ENCODE measurements at regions not wholly inside any gene's neighbourhood (a gene's known extent, or its start where the extent isn't known, plus 50 kb on each side); places are given as distances from the start of the nearest gene placed in this dataset.

- TF ChIP-seq POLR2AphosphoS5 (IDR thresholded peaks at IDR 0.05; ENCODE audit: low read length) (no peak), EZH2 (IDR thresholded peaks at IDR 0.05; ENCODE audit: borderline replicate concordance, control insufficient read depth, low read depth, low read length) (no peak), SP1 (IDR thresholded peaks at IDR 0.05; ENCODE audit: low read depth, low read length) (no peak), KDM1A (IDR thresholded peaks at IDR 0.05; ENCODE audit: borderline replicate concordance) (no peak), ZBTB4 (CRISPR knock-in tag; IDR thresholded peaks at IDR 0.05) (no peak)
- TF ChIP-seq, protein P1, sequence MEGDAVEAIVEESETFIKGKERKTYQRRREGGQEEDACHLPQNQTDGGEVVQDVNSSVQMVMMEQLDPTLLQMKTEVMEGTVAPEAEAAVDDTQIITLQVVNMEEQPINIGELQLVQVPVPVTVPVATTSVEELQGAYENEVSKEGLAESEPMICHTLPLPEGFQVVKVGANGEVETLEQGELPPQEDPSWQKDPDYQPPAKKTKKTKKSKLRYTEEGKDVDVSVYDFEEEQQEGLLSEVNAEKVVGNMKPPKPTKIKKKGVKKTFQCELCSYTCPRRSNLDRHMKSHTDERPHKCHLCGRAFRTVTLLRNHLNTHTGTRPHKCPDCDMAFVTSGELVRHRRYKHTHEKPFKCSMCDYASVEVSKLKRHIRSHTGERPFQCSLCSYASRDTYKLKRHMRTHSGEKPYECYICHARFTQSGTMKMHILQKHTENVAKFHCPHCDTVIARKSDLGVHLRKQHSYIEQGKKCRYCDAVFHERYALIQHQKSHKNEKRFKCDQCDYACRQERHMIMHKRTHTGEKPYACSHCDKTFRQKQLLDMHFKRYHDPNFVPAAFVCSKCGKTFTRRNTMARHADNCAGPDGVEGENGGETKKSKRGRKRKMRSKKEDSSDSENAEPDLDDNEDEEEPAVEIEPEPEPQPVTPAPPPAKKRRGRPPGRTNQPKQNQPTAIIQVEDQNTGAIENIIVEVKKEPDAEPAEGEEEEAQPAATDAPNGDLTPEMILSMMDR (IDR thresholded peaks at IDR 0.05 in 2 of 3, conservative IDR thresholded peaks at IDR 0.05 in 1 of 3; ENCODE audit: control insufficient read depth in 2 of 3, extremely low read depth in 1 of 3, insufficient read depth in 1 of 3, low read depth in 3 of 3, low read length in 3 of 3): no peak
These were observed 165.5 kb upstream of the FAM98A start for GRCh38 chr2:33764551-33764950.

Measured in GM12878 (cell line).